SK-N-SH (cell line): ENCODE measurements at regions not wholly inside any gene's neighbourhood (a gene's known extent, or its start where the extent isn't known, plus 50 kb on each side); places are given as distances from the start of the nearest gene placed in this dataset.
A peak's percentile ranks its signal among the peaks of the same experiment; 100 is the strongest.

Experiments
- CTCF ChIA-PET: fragments of 300-600, 350-600 bp; formaldehyde crosslinking; extraction: SDS; loops from one replicate; lab custom pipeline; 2021; lab: Yijun Ruan, JAX
- POLR2A ChIA-PET: fragments of 350-600 bp; sonication (Branson Sonifier 250); formaldehyde crosslinking; extraction: SDS; loops from one replicate; lab custom pipeline; 2020; ENCODE audit warnings: antibody characterized with exemption, inconsistent platforms; lab: Yijun Ruan, JAX
- DNase-seq: peaks from one replicate; pipeline ENCODE4 v3.0.0; 2012
- H2AFZ ChIP-seq: fragments of 200-600 bp; sonication (generic); 2 replicates; pipeline ENCODE4 v1.8.1; 2016; ENCODE audit warnings: antibody characterized with exemption, mild to moderate bottlenecking, low read depth
- H3F3A ChIP-seq: fragments of 200-600 bp; sonication (generic); replicated peaks from 2 replicates; pipeline ENCODE3; 2016; ENCODE audit warnings: antibody characterized with exemption, mild to moderate bottlenecking; ENCODE audit not compliant: insufficient read depth
- H3K27ac ChIP-seq, 2 experiments: fragments of 200-500 bp in 1 of 2; fragments of 200-600 bp in 1 of 2; sonication (Bioruptor generic) in 1 of 2; sonication (generic), shearing (Covaris generic) in 1 of 2; 2 replicates each; pipeline versions ENCODE4 v1.5.1 to v1.6.1; 2014 to 2016; ENCODE audit warnings: low read depth in 2 of 2, inconsistent platforms in 1 of 2, low read length in 1 of 2, mild to moderate bottlenecking in 1 of 2, mixed read lengths in 1 of 2
- H3K27me3 ChIP-seq: fragments of 200-600 bp; sonication (generic), shearing (Covaris generic); 2 replicates; pipeline ENCODE4 v1.6.1; 2016; ENCODE audit warnings: mixed run types; ENCODE audit not compliant: insufficient read depth
- H3K36me3 ChIP-seq, 2 experiments: fragments of 200-500 bp in 1 of 2; fragments of 200-600 bp in 1 of 2; sonication (Bioruptor generic) in 1 of 2; sonication (generic) in 1 of 2; replicated peaks in 1 of 2; 2 replicates each; pipeline versions ENCODE3 to v1.5.1; 2014 to 2016; ENCODE audit warnings: low read length in 1 of 2, mild to moderate bottlenecking in 1 of 2; ENCODE audit not compliant: insufficient read depth in 2 of 2, control insufficient read depth in 1 of 2
- H3K4me1 ChIP-seq, 2 experiments: fragments of 200-500 bp in 1 of 2; fragments of 200-600 bp in 1 of 2; sonication (Bioruptor generic) in 1 of 2; sonication (generic), shearing (Covaris generic) in 1 of 2; 2 replicates each; pipeline versions ENCODE4 v1.5.1 to v1.6.1; 2014 to 2016; ENCODE audit warnings: low read depth in 1 of 2, low read length in 1 of 2, mixed run types in 1 of 2; ENCODE audit not compliant: insufficient read depth in 2 of 2, control insufficient read depth in 1 of 2
- H3K4me2 ChIP-seq: fragments of 200-600 bp; sonication (generic), shearing (Covaris generic); 2 replicates; pipeline ENCODE4 v1.6.1; 2017; ENCODE audit warnings: mixed run types
- H3K4me3 ChIP-seq, 2 experiments: fragments of 200-500 bp in 1 of 2; fragments of 200-600 bp in 1 of 2; sonication (Bioruptor generic) in 1 of 2; sonication (generic), shearing (Covaris generic) in 1 of 2; 2 replicates each; pipeline versions ENCODE4 v1.5.1 to v1.8.1; 2014 to 2016; ENCODE audit warnings: low read depth in 2 of 2, inconsistent platforms in 1 of 2, low read length in 1 of 2, mild to moderate bottlenecking in 1 of 2, mixed read lengths in 1 of 2, moderate library complexity in 1 of 2
- H3K79me2 ChIP-seq: fragments of 200-600 bp; sonication (generic); 2 replicates; pipeline ENCODE4 v1.8.1; 2017; ENCODE audit warnings: mild to moderate bottlenecking; ENCODE audit not compliant: insufficient read depth
- H3K9ac ChIP-seq: fragments of 200-600 bp; sonication (generic); 2 replicates; pipeline ENCODE4 v1.6.1; 2017; ENCODE audit warnings: mixed run types
- H3K9me2 ChIP-seq: fragments of 200-600 bp; sonication (generic); 2 replicates; pipeline ENCODE4 v1.6.1; 2017; ENCODE audit warnings: mixed run types
- H3K9me3 ChIP-seq: fragments of 200-600 bp; sonication (generic); 2 replicates; pipeline ENCODE4 v1.6.1; 2017; ENCODE audit warnings: mixed run types, mild to moderate bottlenecking, moderate library complexity
- H4K20me1 ChIP-seq: fragments of 200-600 bp; sonication (generic); 2 replicates; pipeline ENCODE4 v1.6.1; 2017; ENCODE audit warnings: mild to moderate bottlenecking, mixed run types; ENCODE audit not compliant: insufficient read depth
- EP300 ChIP-seq, 2 experiments: IDR thresholded peaks; 2 replicates each; pipeline versions ENCODE4 v1.4.0 to v1.6.1; 2012; ENCODE audit warnings: borderline replicate concordance in 1 of 2, low read depth in 1 of 2, low read length in 1 of 2
- FOSL2 ChIP-seq: IDR thresholded peaks from 2 replicates; pipeline ENCODE4 v1.4.0; 2012; ENCODE audit warnings: low read depth, mild to moderate bottlenecking, moderate library complexity, borderline replicate concordance
- GABPA ChIP-seq: IDR thresholded peaks from 2 replicates; pipeline ENCODE4 v1.4.0; 2012; ENCODE audit warnings: low read depth, mild to moderate bottlenecking
- JUND ChIP-seq: IDR thresholded peaks from 2 replicates; pipeline ENCODE4 v1.4.0; 2012
- NRF1 ChIP-seq: IDR thresholded peaks from 2 replicates; pipeline ENCODE4 v1.6.1; 2012; ENCODE audit warnings: low read depth, mild to moderate bottlenecking, low read length
- POLR2AphosphoS5 ChIP-seq: IDR thresholded peaks from 2 replicates; pipeline ENCODE4 v1.6.1; 2012; ENCODE audit warnings: low read depth, low read length
- RAD21 ChIP-seq: IDR thresholded peaks from 2 replicates; pipeline ENCODE4 v1.6.1; 2012; ENCODE audit warnings: mild to moderate bottlenecking, low read length
- RCOR1 ChIP-seq: fragments of 150-350 bp; IDR thresholded peaks from 2 replicates; pipeline ENCODE4 v1.6.1; 2017; ENCODE audit warnings: antibody characterized with exemption, low read length
- RFX5 ChIP-seq: IDR thresholded peaks from 2 replicates; pipeline ENCODE4 v1.6.1; 2012; ENCODE audit warnings: mild to moderate bottlenecking, improper control_type of control experiment, low read length
- SIN3A ChIP-seq: IDR thresholded peaks from 2 replicates; pipeline ENCODE4 v1.6.1; 2012; ENCODE audit warnings: low read depth, mild to moderate bottlenecking, low read length, moderate library complexity, borderline replicate concordance
- SMC3 ChIP-seq: IDR thresholded peaks from 2 replicates; pipeline ENCODE4 v1.6.1; 2012; ENCODE audit warnings: low read depth, low read length, improper control_type of control experiment
- TAF1 ChIP-seq: IDR thresholded peaks from 2 replicates; pipeline ENCODE4 v1.6.1; 2012; ENCODE audit warnings: low read depth, mild to moderate bottlenecking, low read length, moderate library complexity, borderline replicate concordance
- WGBS: methylation state at CpG from one replicate; pipeline ENCODE4 v1.1.6; 2017; ENCODE audit warnings: low lambda C conversion rate; 5-methylcytosine and 5-hydroxymethylcytosine counted together
- TF ChIP-seq, protein P1 (sequence below): fragments of 150-350 bp; IDR thresholded peaks from 2 replicates; pipeline ENCODE4 v1.6.1; 2017; ENCODE audit warnings: antibody characterized with exemption, low read length, low read depth, borderline replicate concordance
- TF ChIP-seq, protein P2 (sequence below): fragments of 200-600 bp; sonication (generic); IDR thresholded peaks from 2 replicates; pipeline ENCODE4 v1.6.1; 2017; ENCODE audit warnings: antibody characterized with exemption, mild to moderate bottlenecking, moderate library complexity
- TF ChIP-seq, protein P3 (sequence below): fragments of 150-350 bp; IDR thresholded peaks from 2 replicates; pipeline ENCODE4 v1.6.1; 2016; ENCODE audit warnings: mild to moderate bottlenecking, low read depth, low read length
- TF ChIP-seq, protein P4 (sequence below): IDR thresholded peaks from 2 replicates; pipeline ENCODE4 v1.4.0; 2012; ENCODE audit warnings: low read depth

DNA sequence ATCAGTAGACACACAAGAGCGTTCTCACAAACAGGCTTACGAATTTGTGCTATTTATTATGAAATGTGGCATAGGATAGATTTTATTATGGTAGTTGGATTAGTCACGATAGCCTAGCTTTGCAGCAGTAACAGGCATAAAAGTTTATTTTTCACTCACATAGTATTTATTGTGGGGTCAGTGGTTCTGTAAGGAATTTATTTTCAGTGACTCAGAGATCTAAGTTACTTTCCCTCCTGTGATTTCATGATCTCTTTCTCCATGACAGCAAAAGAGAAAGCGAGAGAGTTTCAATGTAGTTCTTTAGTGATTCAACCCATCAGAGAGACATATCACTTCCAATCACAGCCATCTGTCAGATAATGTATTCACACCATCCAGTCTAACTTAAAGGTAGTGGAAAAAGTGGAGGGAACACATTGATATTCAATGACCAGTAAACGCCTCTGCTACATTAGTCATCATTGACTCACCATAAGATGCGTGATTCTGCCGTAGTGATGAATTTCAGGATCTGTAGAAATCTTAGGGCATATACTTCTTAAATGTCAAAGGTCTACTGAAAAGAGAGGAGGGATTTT is 605.5 kb downstream of the HDGFL1 start (continued):
- TF ChIP-seq, protein P1, sequence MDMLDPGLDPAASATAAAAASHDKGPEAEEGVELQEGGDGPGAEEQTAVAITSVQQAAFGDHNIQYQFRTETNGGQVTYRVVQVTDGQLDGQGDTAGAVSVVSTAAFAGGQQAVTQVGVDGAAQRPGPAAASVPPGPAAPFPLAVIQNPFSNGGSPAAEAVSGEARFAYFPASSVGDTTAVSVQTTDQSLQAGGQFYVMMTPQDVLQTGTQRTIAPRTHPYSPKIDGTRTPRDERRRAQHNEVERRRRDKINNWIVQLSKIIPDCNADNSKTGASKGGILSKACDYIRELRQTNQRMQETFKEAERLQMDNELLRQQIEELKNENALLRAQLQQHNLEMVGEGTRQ: no peak
- TF ChIP-seq, protein P2, sequence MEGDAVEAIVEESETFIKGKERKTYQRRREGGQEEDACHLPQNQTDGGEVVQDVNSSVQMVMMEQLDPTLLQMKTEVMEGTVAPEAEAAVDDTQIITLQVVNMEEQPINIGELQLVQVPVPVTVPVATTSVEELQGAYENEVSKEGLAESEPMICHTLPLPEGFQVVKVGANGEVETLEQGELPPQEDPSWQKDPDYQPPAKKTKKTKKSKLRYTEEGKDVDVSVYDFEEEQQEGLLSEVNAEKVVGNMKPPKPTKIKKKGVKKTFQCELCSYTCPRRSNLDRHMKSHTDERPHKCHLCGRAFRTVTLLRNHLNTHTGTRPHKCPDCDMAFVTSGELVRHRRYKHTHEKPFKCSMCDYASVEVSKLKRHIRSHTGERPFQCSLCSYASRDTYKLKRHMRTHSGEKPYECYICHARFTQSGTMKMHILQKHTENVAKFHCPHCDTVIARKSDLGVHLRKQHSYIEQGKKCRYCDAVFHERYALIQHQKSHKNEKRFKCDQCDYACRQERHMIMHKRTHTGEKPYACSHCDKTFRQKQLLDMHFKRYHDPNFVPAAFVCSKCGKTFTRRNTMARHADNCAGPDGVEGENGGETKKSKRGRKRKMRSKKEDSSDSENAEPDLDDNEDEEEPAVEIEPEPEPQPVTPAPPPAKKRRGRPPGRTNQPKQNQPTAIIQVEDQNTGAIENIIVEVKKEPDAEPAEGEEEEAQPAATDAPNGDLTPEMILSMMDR: no peak
- no peak for TF ChIP-seq GABPA
- TF ChIP-seq EP300 (IDR thresholded peaks at IDR 0.05; ENCODE audit: borderline replicate concordance in 1 of 2, low read depth in 1 of 2, low read length in 1 of 2): peak in 1 of 2 experiments; percentile 66; a peak in 2 of 4 replicates
- TF ChIP-seq, protein P3, sequence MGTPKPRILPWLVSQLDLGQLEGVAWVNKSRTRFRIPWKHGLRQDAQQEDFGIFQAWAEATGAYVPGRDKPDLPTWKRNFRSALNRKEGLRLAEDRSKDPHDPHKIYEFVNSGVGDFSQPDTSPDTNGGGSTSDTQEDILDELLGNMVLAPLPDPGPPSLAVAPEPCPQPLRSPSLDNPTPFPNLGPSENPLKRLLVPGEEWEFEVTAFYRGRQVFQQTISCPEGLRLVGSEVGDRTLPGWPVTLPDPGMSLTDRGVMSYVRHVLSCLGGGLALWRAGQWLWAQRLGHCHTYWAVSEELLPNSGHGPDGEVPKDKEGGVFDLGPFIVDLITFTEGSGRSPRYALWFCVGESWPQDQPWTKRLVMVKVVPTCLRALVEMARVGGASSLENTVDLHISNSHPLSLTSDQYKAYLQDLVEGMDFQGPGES: no peak
- no peak for TF ChIP-seq SMC3

DNA sequence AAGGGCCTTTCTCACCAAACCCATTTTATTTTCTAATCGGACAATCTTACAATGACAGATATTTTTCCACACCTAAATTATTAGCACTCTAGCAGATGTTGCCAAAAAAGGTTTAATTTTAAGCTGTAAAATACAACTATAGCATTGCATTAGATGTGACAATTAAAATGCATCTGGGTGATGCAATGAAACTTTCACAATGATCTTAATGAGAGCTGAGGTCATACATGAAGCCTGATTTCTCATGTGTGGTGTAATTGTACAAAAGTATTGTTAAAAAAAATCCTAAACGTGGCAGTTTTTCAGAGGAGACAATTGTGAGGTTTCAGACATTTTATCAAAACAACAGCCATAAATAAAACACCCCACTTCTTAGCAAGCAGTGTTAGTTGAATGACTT is 606.0 kb downstream of the HDGFL1 start:
- no peaks in the 10 kb centered on the region for H4K20me1 ChIP-seq
- POLR2A ChIA-PET: no interaction called here
- H3F3A ChIP-seq: peaks cover 23% of the 10 kb centered on the region
- H3K27me3 ChIP-seq: no peaks in the 10 kb centered on the region
- peak overlapping the region; percentile 72; the same call in 1 of the 2 replicates for H3K4me2 ChIP-seq
- no peak overlapping the region for H3K4me3 ChIP-seq
- H3K9me2 ChIP-seq: no peaks in the 10 kb centered on the region
- no peak for DNase-seq
- H3K9ac ChIP-seq: no peak overlapping the region
- CTCF ChIA-PET: no interaction called here
- 0 out of 2 replicates have a peak overlapping the region, but pooled peaks have one; percentile 64 for H2AFZ ChIP-seq
- peaks cover 22 to 28% of the 10 kb centered on the region in 2 experiments; a peak in 3 of 4 replicates for H3K4me1 ChIP-seq
- TF ChIP-seq RAD21 (no peak), NRF1 (no peak), POLR2AphosphoS5 (no peak), RFX5 (no peak), SIN3A (no peak), RCOR1 (no peak), FOSL2 (no peak), JUND (no peak), TAF1 (no peak)
- TF ChIP-seq, protein P4, sequence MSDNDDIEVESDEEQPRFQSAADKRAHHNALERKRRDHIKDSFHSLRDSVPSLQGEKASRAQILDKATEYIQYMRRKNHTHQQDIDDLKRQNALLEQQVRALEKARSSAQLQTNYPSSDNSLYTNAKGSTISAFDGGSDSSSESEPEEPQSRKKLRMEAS: no peak
- TF ChIP-seq, protein P2: no peak
- H3K9me3 ChIP-seq: no peaks in the 10 kb centered on the region
- WGBS: 30% methylated on average over 2 of the region's 2 CpGs
- no peaks in the 10 kb centered on the region for H3K79me2 ChIP-seq
- peak overlapping the region in 1 of 2 experiments; percentile 88 for H3K27ac ChIP-seq
- no peaks in the 10 kb centered on the region for H3K36me3 ChIP-seq
